Activated T-cell treated with anti-CD3 and anti-CD28 coated beads for 48 hours (primary cell): ENCODE measurements at regions not wholly inside any gene's neighbourhood (a gene's known extent, or its start where the extent isn't known, plus 50 kb on each side); places are given as distances from the start of the nearest gene placed in this dataset.
"Not testable (repeated sequence)": the region's sequence is repeated elsewhere in the genome, so short reads cannot be mapped to it uniquely, and the experiment has no call there.

Experiments used
- DNase-seq: peaks from one replicate; pipeline ENCODE4 v3.0.0-alpha.2; 2020; ENCODE audit warnings: low read depth

DNA sequence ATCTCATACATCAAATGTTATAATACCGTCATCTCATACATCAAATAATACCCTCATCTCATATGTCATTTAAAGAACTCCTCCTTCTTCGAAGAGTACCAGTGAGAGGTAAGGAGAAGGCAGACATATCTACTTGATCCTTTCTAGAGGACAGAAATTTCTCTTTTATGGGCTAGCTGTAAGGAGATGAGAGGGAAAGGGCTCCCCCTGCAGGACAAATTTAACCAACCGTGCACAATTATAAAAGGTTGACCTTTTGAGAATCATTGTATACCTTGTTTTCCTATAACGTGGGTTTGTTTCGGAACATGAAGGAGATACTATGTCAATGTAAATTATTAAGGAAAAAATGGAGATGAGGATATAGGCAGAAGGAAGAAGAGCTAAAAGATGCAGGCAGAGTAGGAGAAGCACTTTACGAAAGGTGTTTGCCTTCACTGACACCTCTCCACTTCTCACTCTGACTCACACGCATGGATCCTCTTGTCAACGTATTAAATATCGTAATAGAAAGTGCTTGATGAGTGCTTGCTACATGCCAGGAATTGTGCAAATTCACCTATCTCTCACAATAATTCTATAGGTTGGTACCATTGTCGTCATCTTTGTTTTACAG lies 465.9 kb upstream of the ERCC4 start:
- no peak for DNase-seq

DNA sequence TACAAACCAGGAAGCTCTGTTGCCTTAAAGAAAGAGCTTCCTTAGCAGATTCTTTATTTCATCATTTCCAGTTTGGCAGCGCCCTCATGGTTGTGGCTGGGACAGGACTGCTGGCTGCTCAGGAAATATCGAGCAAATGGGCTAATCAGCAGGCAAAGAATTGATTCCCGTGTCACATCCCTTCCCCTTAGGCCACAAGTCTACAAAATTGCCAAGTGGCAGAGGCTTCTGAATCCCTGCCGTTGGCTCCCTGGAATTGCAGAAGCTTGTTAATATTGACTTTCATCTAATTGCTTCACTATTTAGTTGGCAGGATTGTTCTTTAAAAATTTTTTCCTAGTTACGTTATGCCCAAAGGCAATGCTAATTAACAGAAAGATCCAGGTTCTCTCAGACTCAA lies 456.3 kb upstream of the ERCC4 start:
- DNase-seq, result no peak

DNA sequence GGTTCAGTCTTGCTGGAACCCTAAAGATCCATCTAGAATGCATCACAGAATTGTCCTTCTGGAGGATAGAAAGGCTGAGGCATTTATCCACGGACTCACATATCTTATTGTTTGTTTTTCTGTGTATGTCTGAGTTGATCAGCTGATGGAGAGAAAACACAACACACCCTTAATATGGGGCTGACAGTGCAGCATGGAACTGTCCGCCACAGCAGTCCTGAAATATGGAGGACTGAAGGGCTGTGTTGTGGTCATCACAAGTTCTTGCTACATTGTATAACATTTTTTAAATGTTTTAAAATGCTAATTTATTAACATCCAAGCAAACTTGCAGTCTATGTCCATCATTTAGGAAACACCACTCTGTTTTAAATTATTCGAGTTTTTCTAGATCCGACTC lies 448.9 kb upstream of the ERCC4 start:
- DNase-seq, result no peak

DNA sequence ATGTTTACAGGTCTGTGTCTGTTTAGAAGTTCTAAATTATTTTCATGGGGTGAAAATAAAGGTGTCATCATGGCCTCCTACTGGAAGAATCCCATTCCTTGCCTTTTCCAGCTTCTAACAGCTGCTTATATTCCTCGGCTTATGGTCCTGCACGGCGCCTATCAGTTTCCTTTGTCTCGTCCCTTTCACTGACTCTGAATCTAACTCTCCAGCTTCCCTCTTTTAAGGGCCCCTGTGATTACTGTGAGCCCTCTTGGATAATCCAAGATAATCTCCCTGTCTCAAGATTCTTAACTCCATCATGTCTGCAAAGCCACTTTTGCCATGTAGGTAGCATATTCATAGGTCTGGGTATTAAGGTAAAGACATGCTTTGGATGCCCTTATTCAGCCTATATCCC lies 441.0 kb upstream of the ERCC4 start:
- DNase-seq, result no peak

DNA sequence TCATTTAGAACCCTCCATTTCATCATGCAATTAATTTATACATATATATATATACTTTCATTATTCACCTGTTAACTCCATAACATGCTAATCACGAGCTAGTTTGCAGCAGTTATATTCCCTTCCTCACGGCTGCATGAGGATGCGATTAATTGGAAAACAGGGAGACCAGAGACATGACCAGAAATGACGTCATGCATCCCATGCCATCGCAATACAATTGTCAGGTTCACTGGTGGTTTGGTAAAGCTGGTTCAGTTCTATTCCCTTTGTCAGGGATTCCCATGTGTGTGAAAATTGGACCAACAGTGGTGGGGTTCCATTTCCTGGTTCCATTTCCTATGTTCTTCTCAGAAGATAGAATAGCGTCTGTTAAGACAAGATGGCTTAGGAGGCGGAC lies 440.4 kb upstream of the ERCC4 start:
- DNase-seq, result no peak

DNA sequence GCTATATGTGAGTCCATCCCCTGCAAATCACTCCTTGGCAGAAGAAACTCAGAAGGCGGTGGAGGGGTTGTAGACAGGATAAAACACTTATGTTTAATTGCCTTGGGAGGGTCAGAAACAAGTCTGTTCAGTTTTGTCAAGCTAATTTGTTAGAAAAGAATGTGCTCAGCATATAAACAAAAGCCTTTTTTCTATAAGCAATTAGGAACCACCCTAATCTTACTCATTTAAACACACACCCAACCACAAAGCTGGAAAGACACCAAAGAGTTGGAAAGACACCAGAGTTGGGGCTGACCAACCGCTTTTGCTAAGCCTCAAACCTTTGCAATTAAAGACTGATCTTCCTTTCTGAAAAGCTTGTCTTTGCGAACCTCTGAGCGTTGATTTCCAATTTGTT lies 439.2 kb upstream of the ERCC4 start:
- DNase-seq, result no peak

DNA sequence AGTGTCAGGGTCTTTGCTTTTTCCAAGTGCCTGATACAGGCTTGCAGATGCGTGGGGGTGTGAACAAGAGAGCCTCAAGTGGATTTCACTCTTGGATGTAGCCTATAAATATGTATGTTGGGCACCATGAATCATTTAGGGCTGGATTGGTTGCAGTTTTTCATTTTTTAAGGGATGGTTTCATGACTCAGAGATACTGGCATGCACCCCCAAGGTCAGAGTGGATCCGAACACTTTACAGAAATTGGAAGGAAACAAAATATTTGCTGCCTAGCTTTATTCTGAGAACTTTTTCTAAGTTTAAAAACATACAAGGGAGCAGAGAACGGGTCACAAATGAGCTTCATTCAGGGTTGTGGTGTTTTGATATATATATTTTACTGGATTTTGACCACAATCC lies 436.8 kb upstream of the ERCC4 start:
- no peak for DNase-seq

DNA sequence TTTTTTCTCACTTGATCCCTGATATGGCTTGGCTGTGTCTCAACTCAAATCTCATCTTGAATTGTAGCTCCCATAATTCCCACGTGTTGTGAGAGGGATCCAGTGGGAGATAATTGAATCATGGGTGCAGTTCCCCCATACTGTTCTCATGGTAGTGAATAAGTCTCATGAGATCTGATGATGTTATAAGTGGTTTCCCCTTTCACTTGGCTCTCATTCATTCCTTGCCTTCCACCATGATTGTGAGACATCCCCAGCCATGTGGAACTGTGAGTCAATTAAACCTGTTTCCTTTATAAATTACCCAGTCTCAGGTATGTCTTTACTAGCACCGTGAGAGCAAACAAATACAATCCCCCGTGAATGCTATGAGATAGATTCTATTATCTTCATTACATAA lies 430.5 kb upstream of the ERCC4 start:
- not testable (repeated sequence) for DNase-seq

DNA sequence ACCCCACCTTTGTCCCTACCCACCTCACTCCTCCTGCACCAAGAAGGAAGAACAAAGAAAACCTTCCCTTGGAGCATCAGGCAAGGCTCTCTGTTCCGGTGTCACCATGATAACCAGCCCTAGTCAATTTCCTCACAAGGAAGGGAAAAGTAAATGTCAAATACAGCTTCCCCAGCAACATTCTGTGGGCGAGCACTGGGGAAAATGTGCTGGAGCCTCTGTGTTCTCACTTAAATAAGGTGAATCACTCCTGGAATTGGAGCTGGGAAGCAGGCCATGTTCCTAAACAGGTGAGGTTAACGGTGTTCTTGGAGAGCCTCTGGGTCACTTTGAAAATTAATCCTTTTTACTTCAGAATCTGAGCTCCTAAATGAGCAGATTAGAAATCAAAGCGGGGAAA lies 427.9 kb upstream of the ERCC4 start:
- DNase-seq, result no peak

DNA sequence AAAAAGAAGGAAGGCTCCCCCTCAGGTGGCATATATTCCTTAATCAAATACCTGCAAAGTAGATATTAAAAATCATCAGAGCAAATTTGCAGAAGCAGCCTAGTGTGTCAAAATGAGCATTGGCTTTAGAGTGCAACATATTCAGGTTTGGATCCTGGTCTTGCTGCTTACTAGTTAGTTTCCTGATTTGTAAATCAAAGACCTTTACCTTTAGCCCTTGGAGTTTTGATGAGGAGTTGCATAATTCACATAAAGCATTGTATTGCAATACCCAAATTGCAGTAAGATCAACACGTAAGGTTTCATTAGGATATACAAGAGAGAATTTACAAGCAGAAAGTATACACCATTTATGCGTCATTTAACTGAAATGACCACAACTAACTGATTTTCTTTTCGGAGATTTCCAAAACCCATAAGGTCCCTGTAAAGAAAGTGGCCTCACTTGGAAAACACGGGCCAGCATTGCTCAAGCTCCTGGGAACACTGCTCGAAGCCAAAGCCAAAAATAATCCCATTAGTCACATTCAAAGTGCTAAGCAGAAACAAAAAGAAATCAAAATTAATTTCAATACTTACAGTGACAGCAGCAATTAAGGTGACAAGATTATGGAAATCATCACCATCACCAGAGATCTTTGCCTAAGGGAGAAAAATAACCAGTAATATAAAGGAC lies 415.9 kb upstream of the ERCC4 start:
- DNase-seq, result no peak

DNA sequence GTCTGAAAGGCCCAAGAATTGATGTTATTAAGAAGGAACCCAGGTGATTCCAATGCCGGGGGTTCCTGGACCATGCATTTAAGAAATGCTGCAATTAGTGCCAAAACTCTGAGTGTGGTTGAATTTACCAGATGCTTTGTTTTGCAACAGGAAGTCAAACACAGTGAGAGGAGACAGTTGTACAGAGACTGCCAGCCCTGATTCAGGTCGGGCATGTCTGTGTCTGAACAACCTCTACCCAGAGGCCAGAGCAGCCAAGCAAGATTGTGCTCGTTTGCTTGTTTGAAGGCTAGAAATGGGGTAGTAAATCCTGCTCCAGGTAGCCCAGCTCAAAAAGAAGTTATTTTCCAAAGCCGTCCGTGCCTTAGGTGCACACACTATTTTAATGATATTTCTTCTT lies 412.4 kb upstream of the ERCC4 start:
- no peak for DNase-seq

DNA sequence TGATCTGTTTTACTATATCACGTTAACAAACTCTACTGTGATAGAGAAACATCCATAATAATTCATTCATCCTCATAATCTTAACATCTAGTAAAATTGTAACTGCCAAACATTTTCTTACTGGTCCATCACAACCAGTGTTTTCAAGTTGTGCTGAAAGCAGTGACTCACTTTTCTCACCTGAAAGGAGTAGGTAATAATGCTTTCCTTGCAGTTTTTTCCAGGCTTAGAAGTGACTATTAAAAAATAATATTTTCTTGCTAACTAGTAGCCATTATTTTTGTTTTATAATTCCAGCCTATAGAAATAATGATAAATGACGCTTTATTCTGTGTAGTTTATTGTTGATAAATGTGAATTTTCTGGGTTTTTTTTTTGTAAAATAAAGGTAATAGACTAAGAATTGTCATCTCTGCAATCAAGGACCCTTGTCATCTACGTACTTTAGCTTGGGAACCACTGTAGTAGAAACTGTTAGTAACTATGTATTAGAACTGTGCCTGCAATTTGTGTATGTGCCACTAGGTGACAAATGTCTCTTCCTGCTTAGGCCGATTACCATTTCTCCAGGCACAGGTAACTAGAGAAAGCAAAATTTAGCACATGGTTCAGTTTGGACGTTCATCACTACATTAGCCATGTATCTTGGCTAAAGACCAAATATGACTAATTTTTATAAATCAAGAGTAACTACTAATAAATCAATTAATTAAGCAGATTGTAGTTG lies 409.4 kb upstream of the ERCC4 start:
- no peak for DNase-seq

DNA sequence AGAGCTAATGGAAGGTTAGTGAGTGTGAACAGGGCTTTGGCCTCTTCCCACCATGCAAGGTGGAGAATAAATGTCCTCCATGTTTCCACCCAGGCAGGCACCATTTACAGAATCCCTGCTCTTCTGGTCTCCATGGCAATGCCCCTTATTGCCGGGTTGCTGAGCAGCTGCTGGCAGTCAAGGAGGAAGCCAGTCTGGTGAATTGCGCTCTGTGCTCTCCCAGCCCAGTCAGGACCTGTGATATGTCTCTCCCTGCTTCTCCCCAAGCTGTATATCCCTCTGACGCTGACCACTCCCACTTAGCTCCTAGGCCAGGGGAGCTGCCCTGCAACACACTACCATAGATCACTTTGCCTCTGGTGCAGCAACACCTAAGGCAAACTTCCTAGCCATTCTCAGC lies 402.1 kb upstream of the ERCC4 start:
- DNase-seq, result no peak

DNA sequence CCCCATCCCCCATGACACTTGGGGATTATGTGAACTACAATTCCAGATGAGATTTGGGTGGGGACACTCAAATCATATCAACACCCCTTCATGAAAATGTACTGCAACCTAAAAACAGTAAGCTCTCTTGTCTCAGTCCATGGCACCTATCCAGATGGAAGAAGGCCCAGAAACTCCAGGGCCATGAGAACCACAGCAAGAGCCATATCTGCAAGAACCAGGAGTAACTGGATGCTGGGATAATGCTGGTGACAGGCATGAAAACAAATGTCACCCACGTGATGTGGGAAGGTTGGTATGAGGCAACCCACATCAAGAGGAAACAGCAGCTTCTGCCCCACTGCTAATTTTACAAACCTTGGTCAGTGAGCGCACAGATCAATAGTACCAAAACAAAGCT lies 400.1 kb upstream of the ERCC4 start:
- no peak for DNase-seq

DNA sequence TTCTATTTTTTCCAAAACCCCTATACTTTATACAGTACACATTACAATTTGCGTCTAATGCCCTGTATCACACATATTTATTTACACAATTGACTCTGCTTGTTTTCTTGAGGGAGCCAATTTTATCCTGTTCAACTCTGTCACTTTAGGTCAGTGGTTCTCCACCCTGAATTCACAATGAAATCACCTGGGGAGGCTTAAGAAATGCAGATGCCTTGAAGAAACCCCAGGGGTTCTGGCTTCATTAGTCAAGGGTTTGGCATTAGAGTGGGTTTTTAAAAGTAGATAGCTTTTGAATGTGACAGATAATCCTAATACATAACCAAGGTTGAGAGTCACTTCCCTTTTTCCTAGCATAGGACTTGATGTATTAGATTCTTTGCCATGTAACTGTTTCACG lies 398.6 kb upstream of the ERCC4 start:
- DNase-seq, result no peak

DNA sequence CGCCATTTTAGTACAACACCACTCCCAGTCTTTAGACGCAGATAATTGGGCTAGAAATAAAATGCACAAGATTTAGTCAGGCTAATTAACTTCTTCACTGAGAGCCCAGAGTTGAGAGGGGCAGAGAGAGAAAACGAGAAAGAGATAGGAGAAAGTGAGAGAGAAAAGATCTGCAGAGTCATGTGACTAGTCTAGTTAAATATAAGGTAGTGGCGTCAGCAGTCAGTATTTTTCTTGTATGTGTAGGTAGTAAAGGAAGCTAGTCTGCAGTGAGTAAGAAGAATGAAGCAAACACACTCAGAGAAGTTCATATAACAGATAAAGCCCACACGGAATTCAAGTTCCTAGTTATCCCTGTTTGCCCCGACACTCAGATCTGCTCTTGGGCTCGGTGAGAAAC lies 392.6 kb upstream of the ERCC4 start:
- no peak for DNase-seq

DNA sequence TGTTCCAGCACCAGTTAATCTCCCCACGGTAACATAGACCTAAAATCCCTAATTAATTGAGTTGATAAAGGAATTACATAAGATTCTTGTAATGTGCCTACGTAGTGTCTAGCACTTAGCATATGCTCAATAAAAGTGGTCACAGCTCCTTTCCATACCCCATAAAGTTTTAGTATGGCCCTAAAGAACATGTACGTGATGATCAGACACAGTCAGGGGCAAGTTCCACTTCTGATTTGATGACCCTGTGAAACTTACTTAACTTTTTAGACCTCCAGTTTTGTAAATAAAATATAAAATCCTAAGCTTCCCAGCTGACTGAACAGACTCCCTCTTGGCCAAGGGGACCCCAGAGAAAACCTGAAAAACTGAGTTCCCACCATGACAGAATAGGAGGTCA lies 391.3 kb upstream of the ERCC4 start:
- no peak for DNase-seq

DNA sequence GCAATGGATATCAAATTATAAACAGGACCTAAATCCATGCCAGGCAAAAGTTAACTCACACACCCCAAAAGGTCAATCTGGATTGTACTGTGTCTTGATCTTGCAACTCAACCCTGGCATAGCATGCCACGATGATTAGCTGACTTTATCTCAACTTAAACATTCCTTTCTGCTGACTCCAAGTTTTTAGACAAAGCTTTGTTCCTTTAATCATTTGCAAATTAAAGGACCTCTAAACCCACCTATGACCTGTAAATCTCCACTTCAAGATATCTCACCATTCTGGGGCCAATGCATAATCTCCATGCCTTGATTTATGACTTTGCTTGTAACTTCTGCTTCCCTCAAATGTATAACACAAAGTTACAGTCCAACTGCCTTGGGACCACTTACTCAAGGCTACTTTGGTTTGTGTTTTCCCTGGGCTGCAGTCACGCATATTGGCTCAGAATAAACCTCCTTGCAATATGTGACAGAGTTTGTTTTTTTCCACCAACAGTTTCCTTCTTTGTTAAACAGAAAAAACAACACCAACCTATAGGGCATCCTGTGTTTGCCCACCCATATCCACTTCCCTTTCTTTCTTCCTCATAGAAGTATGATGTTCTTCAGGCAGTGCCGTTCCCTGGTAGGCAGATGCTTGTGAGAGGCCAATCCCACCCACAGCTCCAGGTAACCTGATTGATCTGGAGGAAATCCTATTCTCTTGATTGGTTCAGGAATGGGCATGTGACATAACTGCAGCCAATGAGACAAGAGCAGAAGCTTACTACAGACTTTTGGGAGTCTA lies 390.6 kb upstream of the ERCC4 start:
- no peak for DNase-seq

DNA sequence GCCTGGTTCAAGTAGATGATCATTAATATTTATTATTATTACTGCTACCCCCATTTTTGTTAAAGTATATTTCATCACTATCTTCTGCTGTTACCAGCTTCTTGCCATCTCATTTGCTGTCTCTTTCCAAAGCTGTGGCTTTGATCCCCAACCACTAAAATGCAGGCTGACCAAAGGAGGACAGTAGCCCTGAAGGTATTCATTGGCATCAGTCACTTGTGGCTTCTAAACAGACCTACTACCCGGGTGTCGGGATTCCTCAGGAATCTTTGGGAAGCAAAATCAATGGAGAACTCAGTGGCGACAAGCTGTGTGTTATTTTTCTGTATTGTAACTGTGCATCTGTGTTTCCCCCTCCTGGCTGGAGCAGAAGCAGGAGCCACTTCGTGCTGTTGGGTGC lies 379.2 kb upstream of the ERCC4 start:
- no peak for DNase-seq

DNA sequence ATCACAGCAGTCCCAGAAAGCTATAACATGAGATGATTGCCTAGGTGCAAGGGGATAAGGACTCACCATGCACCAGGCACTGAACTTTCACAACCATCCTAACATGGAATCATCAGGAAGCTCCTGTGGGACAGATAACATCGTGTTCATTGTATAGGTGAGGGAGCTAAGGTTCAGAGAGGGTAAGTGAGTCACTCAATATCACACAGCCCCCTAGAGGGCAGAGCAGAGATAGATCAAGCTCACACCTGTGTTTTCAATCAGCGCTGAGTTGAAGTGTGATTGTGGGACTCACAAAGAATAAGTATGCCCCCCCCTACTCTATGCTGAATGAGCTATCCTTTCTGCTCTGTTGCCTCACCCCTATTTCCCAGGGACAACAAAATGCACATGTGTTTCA lies 377.7 kb upstream of the ERCC4 start:
- DNase-seq, result no peak

DNA sequence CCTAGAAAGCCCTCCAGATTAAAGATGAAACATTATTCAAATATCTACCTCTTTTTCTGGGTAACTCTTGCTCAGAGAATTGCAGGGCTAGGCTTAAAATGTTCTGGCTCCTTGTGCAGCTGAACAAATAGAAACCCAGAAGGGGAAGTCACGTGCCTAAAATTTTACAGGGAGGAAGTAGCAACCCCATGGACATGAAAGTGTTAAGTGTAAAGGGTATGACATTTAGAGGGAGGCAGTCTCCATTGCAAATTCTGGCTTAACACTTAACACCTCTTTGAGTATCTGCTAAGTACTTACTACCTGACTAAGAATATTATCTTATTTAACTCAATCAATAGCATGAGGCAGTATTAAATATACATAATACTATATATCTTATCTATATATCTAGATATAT lies 376.1 kb upstream of the ERCC4 start:
- no peak for DNase-seq

DNA sequence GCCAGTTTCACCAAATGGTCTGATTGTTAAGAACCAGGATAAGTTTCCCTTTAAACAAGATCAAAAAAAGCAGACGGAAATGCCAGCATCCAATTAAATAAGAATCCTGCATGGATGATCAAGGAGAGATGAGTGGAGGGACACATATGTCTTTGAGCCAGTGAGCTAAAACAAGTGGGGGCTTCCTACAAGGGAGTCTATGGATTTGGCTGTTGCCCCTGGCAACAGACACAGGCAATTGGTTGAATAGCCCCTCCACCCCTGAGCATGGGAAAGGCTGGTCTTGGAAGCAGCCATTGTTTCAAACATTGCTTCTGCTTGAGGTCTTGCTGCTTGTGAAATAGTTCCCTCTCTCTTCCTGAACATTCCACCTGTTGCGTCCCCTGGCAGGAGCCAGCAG lies 374.7 kb upstream of the ERCC4 start:
- DNase-seq, result no peak

DNA sequence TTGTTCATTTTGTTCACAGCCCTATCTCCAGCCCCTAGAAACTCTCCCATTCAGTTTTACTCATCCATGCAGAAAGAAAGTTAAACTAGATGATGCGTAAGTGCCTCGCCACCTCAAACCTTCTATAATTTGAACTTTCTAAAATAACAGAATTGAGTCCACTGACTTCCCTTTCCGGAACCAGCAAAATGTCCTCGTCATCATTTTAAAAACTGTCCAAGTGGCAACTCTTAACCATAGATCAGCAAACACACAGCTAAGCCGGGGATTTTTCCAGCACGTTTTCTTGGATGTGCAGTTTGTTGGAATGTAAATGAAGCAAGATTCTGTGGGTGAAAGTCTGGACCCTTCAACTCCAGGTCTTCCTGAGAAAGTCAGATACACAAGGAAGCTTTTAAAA lies 369.7 kb upstream of the ERCC4 start:
- no peak for DNase-seq
